ENCODE measurements at regions not wholly inside any gene's neighbourhood (a gene's known extent, or its start where the extent isn't known, plus 50 kb on each side); places are given as distances from the start of the nearest gene placed in this dataset.
"Not testable (repeated sequence)": the region's sequence is repeated elsewhere in the genome, so short reads cannot be mapped to it uniquely, and the experiment has no call there.

GRCh38 chr14:89743828-89744227, 210.7 kb downstream of the EFCAB11 start:
- Mint-ChIP-seq H3K27me3 (no peaks in the 10 kb centered on the region), H3K4me1 (ENCODE audit: low read depth) (peaks cover 17% of the 10 kb centered on the region)

GRCh38 chr14:89740241-89740640, 214.3 kb downstream of the EFCAB11 start:
- no peaks in the 10 kb centered on the region for H3K36me3 Mint-ChIP-seq (ENCODE audit: low read depth)
- peaks cover 39% of the 10 kb centered on the region for H3K9me3 Mint-ChIP-seq
- H3K4me1 Mint-ChIP-seq (ENCODE audit: low read depth): peaks cover 16% of the 10 kb centered on the region
- no peaks in the 10 kb centered on the region for H3K27me3 Mint-ChIP-seq
- no peak overlapping the region for H3K4me3 Mint-ChIP-seq
- intact Hi-C loops (cut with micrococcal nuclease): no loop called here
- no peak overlapping the region for H3K27ac Mint-ChIP-seq

More at GRCh38 chr14:89743828-89744227, 210.7 kb downstream of the EFCAB11 start:
- Mint-ChIP-seq H3K9me3 (peaks cover 53% of the 10 kb centered on the region), H3K36me3 (ENCODE audit: low read depth) (no peaks in the 10 kb centered on the region), H3K4me3 (no peak overlapping the region), H3K27ac (no peak overlapping the region)
- intact Hi-C loops (cut with micrococcal nuclease): no loop called here

- Mint-ChIP-seq H3K36me3 (ENCODE audit: low read depth) (no peaks in the 10 kb centered on the region), H3K4me3 (no peak overlapping the region)
These were observed 217.6 kb downstream of the EFCAB11 start for GRCh38 chr14:89736881-89737280.

GRCh38 chr14:89731396-89731933, 223.1 kb downstream of the EFCAB11 start:
- H3K4me1 Mint-ChIP-seq (ENCODE audit: low read depth): peaks cover 28% of the 10 kb centered on the region
- no peaks in the 10 kb centered on the region for H3K36me3 Mint-ChIP-seq (ENCODE audit: low read depth)
- H3K9me3 Mint-ChIP-seq: no peaks in the 10 kb centered on the region
- no peak overlapping the region for H3K4me3 Mint-ChIP-seq
- intact Hi-C loops (cut with micrococcal nuclease): no loop called here
- no peaks in the 10 kb centered on the region for H3K27me3 Mint-ChIP-seq
- H3K27ac Mint-ChIP-seq: peak overlapping the region; percentile 84

More at GRCh38 chr14:89736881-89737280, 217.6 kb downstream of the EFCAB11 start:
- no peak overlapping the region for H3K27ac Mint-ChIP-seq
- peaks cover 8% of the 10 kb centered on the region for H3K4me1 Mint-ChIP-seq (ENCODE audit: low read depth)
- no peaks in the 10 kb centered on the region for H3K27me3 Mint-ChIP-seq
- H3K9me3 Mint-ChIP-seq: peaks cover 13% of the 10 kb centered on the region
- intact Hi-C loops (cut with micrococcal nuclease): no loop called here

- intact Hi-C loops (cut with micrococcal nuclease): no loop called here
- Mint-ChIP-seq H3K4me3 (peak overlapping the region; percentile 14), H3K27ac (peak overlapping the region; percentile 84), H3K9me3 (no peaks in the 10 kb centered on the region), H3K36me3 (ENCODE audit: low read depth) (no peaks in the 10 kb centered on the region), H3K27me3 (no peaks in the 10 kb centered on the region), H3K4me1 (ENCODE audit: low read depth) (peaks cover 28% of the 10 kb centered on the region)
These were observed 223.8 kb downstream of the EFCAB11 start for GRCh38 chr14:89730687-89731086.

GRCh38 chr14:89728964-89729363, 225.6 kb downstream of the EFCAB11 start:
- no peak overlapping the region for H3K4me3 Mint-ChIP-seq
- peak overlapping the region; percentile 84 for H3K27ac Mint-ChIP-seq
- no peaks in the 10 kb centered on the region for H3K9me3 Mint-ChIP-seq
- H3K4me1 Mint-ChIP-seq (ENCODE audit: low read depth): peaks cover 43% of the 10 kb centered on the region
- H3K36me3 Mint-ChIP-seq (ENCODE audit: low read depth): no peaks in the 10 kb centered on the region
- intact Hi-C loops (cut with micrococcal nuclease): no loop called here
- H3K27me3 Mint-ChIP-seq: peaks cover 1% of the 10 kb centered on the region

GRCh38 chr14:89726226-89726625, 228.3 kb downstream of the EFCAB11 start:
- H3K27ac Mint-ChIP-seq; intact Hi-C loops (cut with micrococcal nuclease); H3K27me3 Mint-ChIP-seq; H3K9me3 Mint-ChIP-seq; H3K36me3 Mint-ChIP-seq (ENCODE audit: low read depth); H3K4me3 Mint-ChIP-seq: not testable (repeated sequence)
- H3K4me1 Mint-ChIP-seq (ENCODE audit: low read depth): peaks cover 61% of the 10 kb centered on the region

GRCh38 chr14:89724628-89724960, 229.9 kb downstream of the EFCAB11 start:
- intact Hi-C loops (cut with micrococcal nuclease): loop anchor here (5.0 kb wide), 1 partner anchor 42 kb away; no protein-coding TSS in a partner anchor
- H3K4me3 Mint-ChIP-seq: no peak overlapping the region

GRCh38 chr14:89723930-89724627, 230.5 kb downstream of the EFCAB11 start:
- Mint-ChIP-seq H3K4me3 (no peak overlapping the region), H3K27me3 (peaks cover 1% of the 10 kb centered on the region), H3K9me3 (no peaks in the 10 kb centered on the region), H3K4me1 (ENCODE audit: low read depth) (peaks cover 61% of the 10 kb centered on the region), H3K27ac (peak overlapping the region; percentile 45), H3K36me3 (ENCODE audit: low read depth) (no peaks in the 10 kb centered on the region)
- intact Hi-C loops (cut with micrococcal nuclease): loop anchor here (5.0 kb wide), 1 partner anchor 42 kb away; no protein-coding TSS in a partner anchor

More at GRCh38 chr14:89724628-89724960, 229.9 kb downstream of the EFCAB11 start:
- peaks cover 1% of the 10 kb centered on the region for H3K27me3 Mint-ChIP-seq
- H3K4me1 Mint-ChIP-seq (ENCODE audit: low read depth): peaks cover 61% of the 10 kb centered on the region
- peak overlapping the region; percentile 49 for H3K27ac Mint-ChIP-seq
- no peaks in the 10 kb centered on the region for H3K9me3 Mint-ChIP-seq
- no peaks in the 10 kb centered on the region for H3K36me3 Mint-ChIP-seq (ENCODE audit: low read depth)

GRCh38 chr14:89721956-89722355, 232.6 kb downstream of the EFCAB11 start:
- Mint-ChIP-seq H3K27me3 (peaks cover 1% of the 10 kb centered on the region), H3K4me1 (ENCODE audit: low read depth) (peaks cover 76% of the 10 kb centered on the region), H3K36me3 (ENCODE audit: low read depth) (no peaks in the 10 kb centered on the region), H3K27ac (peak overlapping the region; percentile 94), H3K9me3 (no peaks in the 10 kb centered on the region), H3K4me3 (no peak overlapping the region)
- intact Hi-C loops (cut with micrococcal nuclease): loop anchor here (5.0 kb wide), 1 partner anchor 40 kb away; no protein-coding TSS in a partner anchor

GRCh38 chr14:89720741-89721729, 233.5 kb downstream of the EFCAB11 start:
- peak overlapping the region; percentile 94 for H3K27ac Mint-ChIP-seq
- H3K27me3 Mint-ChIP-seq: peaks cover 1% of the 10 kb centered on the region
- H3K4me3 Mint-ChIP-seq: peak overlapping the region; percentile 14
- H3K36me3 Mint-ChIP-seq (ENCODE audit: low read depth): no peaks in the 10 kb centered on the region
- H3K4me1 Mint-ChIP-seq (ENCODE audit: low read depth): peaks cover 76% of the 10 kb centered on the region
- no peaks in the 10 kb centered on the region for H3K9me3 Mint-ChIP-seq
- intact Hi-C loops (cut with micrococcal nuclease): loop anchor here (5.0 kb wide), 1 partner anchor 39 kb away; no protein-coding TSS in a partner anchor

- Mint-ChIP-seq H3K9me3 (no peaks in the 10 kb centered on the region), H3K4me3 (no peak overlapping the region)
- intact Hi-C loops (cut with micrococcal nuclease): loop anchor here (5.0 kb wide), 1 partner anchor 38 kb away; no protein-coding TSS in a partner anchor
These were observed 234.3 kb downstream of the EFCAB11 start for GRCh38 chr14:89720076-89720687.

GRCh38 chr14:89719366-89720075, 235.0 kb downstream of the EFCAB11 start:
- intact Hi-C loops (cut with micrococcal nuclease): loop anchor here (5.0 kb wide), 1 partner anchor 37 kb away; no protein-coding TSS in a partner anchor
- Mint-ChIP-seq H3K4me3 (no peak overlapping the region), H3K27ac (peak overlapping the region; percentile 63), H3K9me3 (no peaks in the 10 kb centered on the region), H3K36me3 (ENCODE audit: low read depth) (no peaks in the 10 kb centered on the region), H3K27me3 (no peaks in the 10 kb centered on the region), H3K4me1 (ENCODE audit: low read depth) (peaks cover 67% of the 10 kb centered on the region)

More at GRCh38 chr14:89720076-89720687, 234.3 kb downstream of the EFCAB11 start:
- Mint-ChIP-seq H3K27ac (peak overlapping the region; percentile 94), H3K36me3 (ENCODE audit: low read depth) (no peaks in the 10 kb centered on the region), H3K4me1 (ENCODE audit: low read depth) (peaks cover 74% of the 10 kb centered on the region), H3K27me3 (peaks cover 1% of the 10 kb centered on the region)

Measured in dendritic cell treated with granulocyte-macrophage colony-stimulating factor and Interleukin-4, amounts not matched to agents 40 ng/mL and 50 ng/mL, for 4 days (primary cell).